Panc1 (cell line): ENCODE measurements at regions not wholly inside any gene's neighbourhood (a gene's known extent, or its start where the extent isn't known, plus 50 kb on each side); places are given as distances from the start of the nearest gene placed in this dataset.

Experiments used
- ATAC-seq: fragments of 200-7000 bp; cut with Tn5 transposase; 2 replicates; pipeline ENCODE4 v1.9.1; 2020; ENCODE audit warnings: mild to moderate bottlenecking, moderate library complexity
- BruUV-seq: library from RNA; stranded (reverse); fragments of 400-500 nt; replicated peaks from 2 replicates; lab custom pipeline; 2021; lab: Mats Ljungman, UMichigan
- CTCF ChIA-PET: fragments of 300-600 bp; sonication (Branson Sonifier 250); formaldehyde crosslinking; loops from one replicate; lab custom pipeline; 2022; ENCODE audit warnings: antibody characterized with exemption; lab: Charles Lee
- POLR2A ChIA-PET: fragments of 300-600 bp; sonication (Branson Sonifier 250); formaldehyde crosslinking; loops from one replicate; lab custom pipeline; 2022; ENCODE audit warnings: antibody characterized with exemption; lab: Charles Lee
- DNase-seq: peaks from one replicate; pipeline ENCODE4 v3.0.0-alpha.2; 2010; ENCODE audit warnings: low read depth, low spot score
- H3K27ac ChIP-seq: 2 replicates; pipeline ENCODE4 v1.5.1; 2011; ENCODE audit warnings: mild to moderate bottlenecking, low read length, inconsistent platforms
- H3K27me3 ChIP-seq: fragments of 200-500 bp; sonication (Bioruptor generic); 2 replicates; pipeline ENCODE4 v1.6.0; 2014; ENCODE audit warnings: low read length, inconsistent platforms; ENCODE audit not compliant: control insufficient read depth, insufficient read depth
- H3K36me3 ChIP-seq: fragments of 200-500 bp; sonication (Bioruptor generic); 2 replicates; pipeline ENCODE4 v1.5.1; 2014; ENCODE audit warnings: inconsistent platforms, mild to moderate bottlenecking, low read length, moderate library complexity; ENCODE audit not compliant: control insufficient read depth, insufficient read depth
- H3K4me1 ChIP-seq: 2 replicates; pipeline ENCODE4 v1.5.1; 2011; ENCODE audit warnings: inconsistent platforms, mild to moderate bottlenecking, low read length, moderate library complexity; ENCODE audit not compliant: control insufficient read depth, insufficient read depth
- H3K4me3 ChIP-seq, 2 experiments: 2 replicates each; pipeline ENCODE4 v1.5.1; 2011 to 2012; ENCODE audit warnings: low read depth in 2 of 2, low read length in 2 of 2, mild to moderate bottlenecking in 2 of 2, inconsistent platforms in 1 of 2, moderate library complexity in 1 of 2
- H3K9me3 ChIP-seq: fragments of 200-500 bp; sonication (Bioruptor generic); 2 replicates; pipeline ENCODE4 v1.5.1; 2014; ENCODE audit warnings: low read depth, mild to moderate bottlenecking, inconsistent platforms, low read length, moderate library complexity; ENCODE audit not compliant: control insufficient read depth, insufficient read depth
- POLR2AphosphoS5 ChIP-seq: IDR thresholded peaks from 2 replicates; pipeline ENCODE4 v1.6.1; 2012; ENCODE audit warnings: mild to moderate bottlenecking, low read depth, low read length, moderate library complexity
- SIN3A ChIP-seq: IDR thresholded peaks from 2 replicates; pipeline ENCODE4 v1.6.1; 2012; ENCODE audit warnings: low read depth, mild to moderate bottlenecking, low read length, moderate library complexity, borderline replicate concordance; ENCODE audit not compliant: insufficient read depth
- TCF7L2 ChIP-seq: IDR thresholded peaks from 2 replicates; pipeline ENCODE4 v1.6.1; 2011; ENCODE audit warnings: mild to moderate bottlenecking, low read depth, low read length, inconsistent platforms
- in situ Hi-C: cut with HindIII; loops from 2 replicates; pipeline ENCODE4 v1.10.0; 2016; ENCODE audit warnings: low sequenced_read_pairs, low pct_unique_long_range_greater_than_20kb
- intact Hi-C: fragments of 100-400 bp; cut with micrococcal nuclease; formaldehyde crosslinking; loops from one replicate; pipeline ENCODE4 v1.10.0; 2022; ENCODE audit not compliant: unreplicated experiment
- TF ChIP-seq, protein P1 (sequence below), 2 experiments: IDR thresholded peaks; 2 replicates each; pipeline ENCODE4 v1.6.1; 2011 to 2012; ENCODE audit warnings: low read depth in 2 of 2, control low read depth in 1 of 2, low read length in 1 of 2, mild to moderate bottlenecking in 1 of 2, moderate library complexity in 1 of 2; ENCODE audit not compliant: insufficient read depth in 1 of 2
- TF ChIP-seq, protein P2 (sequence below): fragments of 450-650 bp; IDR thresholded peaks from 2 replicates; pipeline ENCODE4 v1.5.1; 2017; ENCODE audit warnings: mild to moderate bottlenecking

DNA sequence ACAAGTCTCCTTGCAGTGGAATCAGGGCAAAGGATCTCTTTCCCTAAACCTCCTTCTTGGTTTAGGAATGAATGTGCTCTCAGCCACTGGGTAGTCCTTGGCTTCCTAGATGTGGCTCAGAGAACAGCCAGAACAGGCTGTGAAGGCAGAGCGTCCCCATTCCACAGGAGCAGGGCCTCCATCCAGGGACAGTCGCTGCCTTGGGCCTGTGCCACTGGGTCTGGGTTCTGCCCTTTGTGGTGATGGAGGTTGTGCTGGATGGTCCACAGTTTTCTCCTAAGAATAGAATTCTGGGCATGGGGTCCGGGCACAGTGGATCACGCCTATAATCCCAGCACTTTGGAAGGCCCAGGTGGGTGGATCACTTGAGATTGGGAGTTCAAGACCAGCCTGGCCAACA is 516.5 kb upstream of the RAB6C start:
- DNase-seq (no peak), ATAC-seq (no peak)
- no peaks in the 10 kb centered on the region for H3K27me3 ChIP-seq
- no peaks in the 10 kb centered on the region for H3K4me1 ChIP-seq
- in situ Hi-C loops: no loop called here
- ChIA-PET POLR2A (no interaction called here), CTCF (interaction anchor here (0.6 kb wide), 1 partner anchor 727 kb away, joined by 3 read pairs; no protein-coding TSS in a partner anchor)
- H3K9me3 ChIP-seq: no peaks in the 10 kb centered on the region
- H3K4me3 ChIP-seq: no peak overlapping the region
- intact Hi-C loops: no loop called here
- no peaks in the 10 kb centered on the region for H3K36me3 ChIP-seq
- BruUV-seq: no TSS peak
- H3K27ac ChIP-seq: no peak overlapping the region
- TF ChIP-seq SIN3A: no peak
- no peak for TF ChIP-seq TCF7L2
- TF ChIP-seq, protein P1, sequence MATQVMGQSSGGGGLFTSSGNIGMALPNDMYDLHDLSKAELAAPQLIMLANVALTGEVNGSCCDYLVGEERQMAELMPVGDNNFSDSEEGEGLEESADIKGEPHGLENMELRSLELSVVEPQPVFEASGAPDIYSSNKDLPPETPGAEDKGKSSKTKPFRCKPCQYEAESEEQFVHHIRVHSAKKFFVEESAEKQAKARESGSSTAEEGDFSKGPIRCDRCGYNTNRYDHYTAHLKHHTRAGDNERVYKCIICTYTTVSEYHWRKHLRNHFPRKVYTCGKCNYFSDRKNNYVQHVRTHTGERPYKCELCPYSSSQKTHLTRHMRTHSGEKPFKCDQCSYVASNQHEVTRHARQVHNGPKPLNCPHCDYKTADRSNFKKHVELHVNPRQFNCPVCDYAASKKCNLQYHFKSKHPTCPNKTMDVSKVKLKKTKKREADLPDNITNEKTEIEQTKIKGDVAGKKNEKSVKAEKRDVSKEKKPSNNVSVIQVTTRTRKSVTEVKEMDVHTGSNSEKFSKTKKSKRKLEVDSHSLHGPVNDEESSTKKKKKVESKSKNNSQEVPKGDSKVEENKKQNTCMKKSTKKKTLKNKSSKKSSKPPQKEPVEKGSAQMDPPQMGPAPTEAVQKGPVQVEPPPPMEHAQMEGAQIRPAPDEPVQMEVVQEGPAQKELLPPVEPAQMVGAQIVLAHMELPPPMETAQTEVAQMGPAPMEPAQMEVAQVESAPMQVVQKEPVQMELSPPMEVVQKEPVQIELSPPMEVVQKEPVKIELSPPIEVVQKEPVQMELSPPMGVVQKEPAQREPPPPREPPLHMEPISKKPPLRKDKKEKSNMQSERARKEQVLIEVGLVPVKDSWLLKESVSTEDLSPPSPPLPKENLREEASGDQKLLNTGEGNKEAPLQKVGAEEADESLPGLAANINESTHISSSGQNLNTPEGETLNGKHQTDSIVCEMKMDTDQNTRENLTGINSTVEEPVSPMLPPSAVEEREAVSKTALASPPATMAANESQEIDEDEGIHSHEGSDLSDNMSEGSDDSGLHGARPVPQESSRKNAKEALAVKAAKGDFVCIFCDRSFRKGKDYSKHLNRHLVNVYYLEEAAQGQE (IDR thresholded peaks at IDR 0.05; ENCODE audit: insufficient read depth in 1 of 2, low read depth in 2 of 2, low read length in 1 of 2): no peak
- TF ChIP-seq, protein P2, sequence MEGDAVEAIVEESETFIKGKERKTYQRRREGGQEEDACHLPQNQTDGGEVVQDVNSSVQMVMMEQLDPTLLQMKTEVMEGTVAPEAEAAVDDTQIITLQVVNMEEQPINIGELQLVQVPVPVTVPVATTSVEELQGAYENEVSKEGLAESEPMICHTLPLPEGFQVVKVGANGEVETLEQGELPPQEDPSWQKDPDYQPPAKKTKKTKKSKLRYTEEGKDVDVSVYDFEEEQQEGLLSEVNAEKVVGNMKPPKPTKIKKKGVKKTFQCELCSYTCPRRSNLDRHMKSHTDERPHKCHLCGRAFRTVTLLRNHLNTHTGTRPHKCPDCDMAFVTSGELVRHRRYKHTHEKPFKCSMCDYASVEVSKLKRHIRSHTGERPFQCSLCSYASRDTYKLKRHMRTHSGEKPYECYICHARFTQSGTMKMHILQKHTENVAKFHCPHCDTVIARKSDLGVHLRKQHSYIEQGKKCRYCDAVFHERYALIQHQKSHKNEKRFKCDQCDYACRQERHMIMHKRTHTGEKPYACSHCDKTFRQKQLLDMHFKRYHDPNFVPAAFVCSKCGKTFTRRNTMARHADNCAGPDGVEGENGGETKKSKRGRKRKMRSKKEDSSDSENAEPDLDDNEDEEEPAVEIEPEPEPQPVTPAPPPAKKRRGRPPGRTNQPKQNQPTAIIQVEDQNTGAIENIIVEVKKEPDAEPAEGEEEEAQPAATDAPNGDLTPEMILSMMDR: no peak
- no peak for TF ChIP-seq POLR2AphosphoS5

DNA sequence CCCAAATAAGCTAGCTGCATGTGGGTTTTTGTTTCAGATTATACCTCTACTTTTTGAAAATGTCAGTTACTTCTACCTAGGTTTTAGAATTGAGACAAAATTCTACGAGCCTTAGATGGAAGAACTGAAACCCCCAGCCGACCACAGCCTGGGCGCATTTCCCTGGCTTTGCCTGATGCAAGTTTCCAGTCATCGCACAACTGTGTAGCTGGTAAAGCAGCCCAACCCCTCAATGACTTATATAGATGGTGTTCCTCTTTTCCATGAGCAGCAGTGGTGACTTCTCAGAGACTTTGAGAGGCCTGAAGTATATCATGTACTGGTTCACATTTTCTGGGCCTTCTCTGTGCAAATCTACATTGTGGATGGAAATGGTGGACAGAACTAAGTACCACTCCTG is 515.4 kb upstream of the RAB6C start:
- ATAC-seq (no peak), DNase-seq (no peak)
- no peaks in the 10 kb centered on the region for H3K4me1 ChIP-seq
- H3K36me3 ChIP-seq: no peaks in the 10 kb centered on the region
- H3K9me3 ChIP-seq: no peaks in the 10 kb centered on the region
- ChIA-PET POLR2A (no interaction called here), CTCF (no interaction called here)
- no peaks in the 10 kb centered on the region for H3K27me3 ChIP-seq
- no peak overlapping the region for H3K27ac ChIP-seq
- intact Hi-C loops: no loop called here
- TF ChIP-seq POLR2AphosphoS5 (no peak), TCF7L2 (no peak), SIN3A (no peak)
- TF ChIP-seq, protein P1 (IDR thresholded peaks at IDR 0.05; ENCODE audit: insufficient read depth in 1 of 2, low read depth in 2 of 2, low read length in 1 of 2): no peak
- TF ChIP-seq, protein P2: no peak
- in situ Hi-C loops: no loop called here
- no TSS peak for BruUV-seq
- no peak overlapping the region for H3K4me3 ChIP-seq
